Pancreas (tissue), 10 donors: ENCODE measurements at regions not wholly inside any gene's neighbourhood (a gene's known extent, or its start where the extent isn't known, plus 50 kb on each side); places are given as distances from the start of the nearest gene placed in this dataset.

Source experiments
- ATAC-seq, 4 donors: fragments of 200-7000 bp; cut with Tn5 transposase; one replicate each; pipeline versions ENCODE4 v1.8.0 to v1.9.1; 2020; ENCODE audit warnings: mild to moderate bottlenecking in 4 of 4, moderate library complexity in 4 of 4
- DNase-seq, 6 donors: peaks; one replicate each; pipeline ENCODE4 v3.0.0-alpha.2; 2020
- FAIRE-seq: peaks from 2 replicates; lab custom pipeline; 2012; peaks lifted over from hg19 to GRCh38; lab: Jason Lieb, UNC
- H3K27ac ChIP-seq, 4 donors: fragments of 200-600 bp; sonication (generic); 1 replicate in 3 of 4; 2 replicates in 1 of 4; pipeline versions ENCODE4 v1.5.0 to v1.8.0; 2020
- H3K27me3 ChIP-seq, 4 donors: fragments of 200-600 bp; one replicate each; pipeline ENCODE4 v1.8.0; 2021
- H3K36me3 ChIP-seq, 3 donors: fragments of 200-600 bp; sonication (generic) in 1 of 3; one replicate each; pipeline versions ENCODE4 v1.5.0 to v1.8.0; 2020 to 2021
- H3K4me1 ChIP-seq, 3 donors: fragments of 200-600 bp; one replicate each; pipeline ENCODE4 v1.8.0; 2021
- H3K4me3 ChIP-seq, 4 donors: fragments of 200-600 bp; sonication (generic) in 2 of 4; one replicate each; pipeline versions ENCODE4 v1.5.0 to v1.8.0; 2020 to 2021
- H3K9me3 ChIP-seq, 4 donors: fragments of 200-600 bp; one replicate each; pipeline ENCODE4 v1.8.0; 2021
- WGBS, 2 donors: extraction: QIAGEN DNeasy Blood & Tissue Kit; methylation state at CpG; one replicate each; pipeline ENCODE4 v1.1.7; 2013; 5-methylcytosine and 5-hydroxymethylcytosine counted together
- intact Hi-C, 3 donors: fragments of 100-400 bp; cut with DNase I; formaldehyde crosslinking; loops; one replicate each; pipeline versions ENCODE4 v1.11.1 to v1.14.2; 2022
- TF ChIP-seq, protein P1 (sequence below), 4 donors: fragments of 200-600 bp; sonication (generic) in 3 of 4; IDR thresholded peaks; one replicate each; pipeline versions ENCODE4 v1.5.0 to v1.8.0; 2021; ENCODE audit warnings: antibody characterized with exemption in 4 of 4
- donor health status: healthy with polysubstance abuse.
- donor health status: DM: no; HTN: no; CAD: no; lungs with moderate emphysema.
- donor health status: DM: no; HTN: no; CAD: no.
- donor health status: control.
- donor health status: control.
- donor health status: Bipolar disorder and iron deficiency.
- donor health status: DM: yes; HTN: yes; CAD: no.
- donor health status: DM: no; HTN: no; CAD: no.
- donor health status: DM: no; HTN: no; CAD: no.
- donor health status: DM: yes; HTN: yes; CAD: no.

DNA sequence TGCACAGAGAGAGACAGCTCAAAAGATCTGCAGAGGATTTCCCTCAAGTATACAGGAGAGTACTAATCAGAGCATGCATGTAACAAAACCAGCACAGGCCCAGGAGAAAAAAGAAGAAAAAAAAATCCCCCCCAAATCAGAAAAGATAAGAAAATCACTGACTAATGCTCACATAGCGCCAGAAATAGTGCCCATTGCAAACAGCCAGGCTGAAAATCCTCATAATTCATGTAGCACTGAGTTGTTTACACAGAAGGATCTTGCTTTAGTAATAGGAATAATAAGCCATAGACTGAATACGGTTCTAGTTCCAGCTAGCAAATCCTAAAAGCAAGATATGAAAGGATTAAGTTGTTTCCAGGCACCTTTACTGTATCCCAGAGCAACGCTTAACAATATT lies 51.8 kb upstream of the MAGEC2 start:
- no peaks in the 10 kb centered on the region for H3K4me1 ChIP-seq
- intact Hi-C loops = no loop called here
- ATAC-seq (no peak), FAIRE-seq (no peak), DNase-seq (no peak)
- H3K27me3 ChIP-seq = peaks cover 0 to 6% (median 3%) of the 10 kb centered on the region in 4 donors
- H3K27ac ChIP-seq = no peak overlapping the region
- WGBS, 2 donors = 37 to 40% methylated on average over 3 of the region's 3 CpGs
- TF ChIP-seq, protein P1, sequence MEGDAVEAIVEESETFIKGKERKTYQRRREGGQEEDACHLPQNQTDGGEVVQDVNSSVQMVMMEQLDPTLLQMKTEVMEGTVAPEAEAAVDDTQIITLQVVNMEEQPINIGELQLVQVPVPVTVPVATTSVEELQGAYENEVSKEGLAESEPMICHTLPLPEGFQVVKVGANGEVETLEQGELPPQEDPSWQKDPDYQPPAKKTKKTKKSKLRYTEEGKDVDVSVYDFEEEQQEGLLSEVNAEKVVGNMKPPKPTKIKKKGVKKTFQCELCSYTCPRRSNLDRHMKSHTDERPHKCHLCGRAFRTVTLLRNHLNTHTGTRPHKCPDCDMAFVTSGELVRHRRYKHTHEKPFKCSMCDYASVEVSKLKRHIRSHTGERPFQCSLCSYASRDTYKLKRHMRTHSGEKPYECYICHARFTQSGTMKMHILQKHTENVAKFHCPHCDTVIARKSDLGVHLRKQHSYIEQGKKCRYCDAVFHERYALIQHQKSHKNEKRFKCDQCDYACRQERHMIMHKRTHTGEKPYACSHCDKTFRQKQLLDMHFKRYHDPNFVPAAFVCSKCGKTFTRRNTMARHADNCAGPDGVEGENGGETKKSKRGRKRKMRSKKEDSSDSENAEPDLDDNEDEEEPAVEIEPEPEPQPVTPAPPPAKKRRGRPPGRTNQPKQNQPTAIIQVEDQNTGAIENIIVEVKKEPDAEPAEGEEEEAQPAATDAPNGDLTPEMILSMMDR (IDR thresholded peaks at IDR 0.05) = no peak
- no peaks in the 10 kb centered on the region for H3K9me3 ChIP-seq
- no peaks in the 10 kb centered on the region for H3K36me3 ChIP-seq
- no peak overlapping the region for H3K4me3 ChIP-seq
